ENCODE measurements at regions not wholly inside any gene's neighbourhood (a gene's known extent, or its start where the extent isn't known, plus 50 kb on each side); places are given as distances from the start of the nearest gene placed in this dataset.
"Not testable (repeated sequence)": the region's sequence is repeated elsewhere in the genome, so short reads cannot be mapped to it uniquely, and the experiment has no call there.

DNA sequence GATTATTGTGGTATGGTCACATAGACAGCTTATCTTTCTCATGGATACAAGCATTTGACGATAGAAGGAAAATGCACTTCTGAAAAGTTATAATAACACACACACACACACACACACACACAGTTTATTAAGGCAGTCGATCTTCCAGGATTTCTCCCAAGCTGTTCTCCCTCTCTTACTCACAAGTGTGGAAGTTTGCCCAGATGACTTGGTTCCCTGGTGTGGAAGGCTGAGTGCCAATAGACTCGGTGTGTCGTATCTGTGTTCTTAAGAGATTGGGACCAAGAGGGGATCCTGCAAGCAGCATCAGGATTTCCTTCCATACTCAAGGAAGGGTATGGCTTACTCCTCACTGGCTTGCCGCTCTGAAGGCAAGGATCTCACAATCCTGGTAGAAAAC, 279.6 kb downstream of the HS3ST3B1 start:
- intact Hi-C loops (cut with micrococcal nuclease), result no loop called here

DNA sequence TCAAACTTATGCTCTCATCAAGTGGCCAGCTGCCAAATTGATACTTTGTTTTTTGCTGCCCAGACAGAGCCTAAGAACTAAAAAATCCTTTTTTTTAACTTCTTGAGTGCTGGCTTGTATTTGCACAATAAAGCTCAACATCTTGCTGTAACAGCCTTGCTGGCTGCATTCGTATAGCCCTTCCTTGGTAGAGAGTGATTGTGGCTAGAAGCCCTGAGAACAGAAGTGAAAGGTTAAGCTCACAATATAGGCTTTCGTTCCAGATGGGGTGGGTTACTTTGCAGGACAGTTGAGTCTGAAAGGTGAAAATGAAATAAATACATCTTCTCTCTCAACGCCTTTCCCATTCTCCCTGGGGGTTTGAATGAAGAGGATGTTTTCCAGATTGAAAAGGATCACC, 278.8 kb downstream of the HS3ST3B1 start:
- intact Hi-C loops (cut with micrococcal nuclease), result no loop called here

DNA sequence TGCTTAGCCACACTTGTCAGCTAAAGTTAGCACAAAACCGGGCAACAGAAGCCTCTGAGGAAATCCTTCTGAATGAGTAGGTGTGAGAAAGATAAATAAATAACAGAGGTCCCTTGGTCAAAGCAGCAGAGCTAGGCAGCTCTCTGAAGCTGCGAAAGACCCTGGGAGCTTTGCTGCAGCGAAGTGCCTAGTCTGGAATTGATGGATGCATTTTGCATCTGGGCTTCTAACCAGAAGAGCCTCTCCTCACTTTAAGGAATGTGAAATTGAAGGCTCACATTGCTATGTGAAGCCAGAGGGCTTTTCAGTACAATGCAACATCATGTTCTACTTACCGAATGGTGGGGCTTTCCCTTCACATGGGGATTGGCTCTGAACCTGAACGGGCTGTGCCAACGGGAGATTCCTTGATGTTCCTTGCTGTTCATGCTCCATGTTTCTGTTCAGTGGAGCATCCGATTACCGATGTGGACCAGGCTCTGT, 274.6 kb downstream of the HS3ST3B1 start:
- intact Hi-C loops (cut with micrococcal nuclease), result no loop called here

DNA sequence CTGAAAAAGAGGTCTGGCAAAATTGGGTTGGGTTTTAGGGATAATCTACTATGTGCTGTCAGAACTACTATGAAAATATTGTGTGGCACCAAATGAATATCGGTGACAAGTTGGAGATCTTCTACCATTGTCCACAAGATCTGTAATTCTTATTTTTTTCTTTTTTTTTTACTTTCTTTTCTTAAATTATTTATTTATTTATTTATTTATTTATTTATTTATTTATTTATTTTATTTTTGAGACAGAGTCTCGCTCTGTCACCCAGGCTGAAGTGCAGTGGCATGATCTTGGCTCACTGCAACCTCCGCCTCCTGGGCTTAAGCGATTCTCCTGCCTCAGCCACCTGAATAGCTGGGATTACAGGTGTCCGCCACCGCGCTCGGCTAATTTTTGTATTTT, 259.4 kb downstream of the HS3ST3B1 start:
- intact Hi-C loops (cut with micrococcal nuclease), result not testable (repeated sequence)

DNA sequence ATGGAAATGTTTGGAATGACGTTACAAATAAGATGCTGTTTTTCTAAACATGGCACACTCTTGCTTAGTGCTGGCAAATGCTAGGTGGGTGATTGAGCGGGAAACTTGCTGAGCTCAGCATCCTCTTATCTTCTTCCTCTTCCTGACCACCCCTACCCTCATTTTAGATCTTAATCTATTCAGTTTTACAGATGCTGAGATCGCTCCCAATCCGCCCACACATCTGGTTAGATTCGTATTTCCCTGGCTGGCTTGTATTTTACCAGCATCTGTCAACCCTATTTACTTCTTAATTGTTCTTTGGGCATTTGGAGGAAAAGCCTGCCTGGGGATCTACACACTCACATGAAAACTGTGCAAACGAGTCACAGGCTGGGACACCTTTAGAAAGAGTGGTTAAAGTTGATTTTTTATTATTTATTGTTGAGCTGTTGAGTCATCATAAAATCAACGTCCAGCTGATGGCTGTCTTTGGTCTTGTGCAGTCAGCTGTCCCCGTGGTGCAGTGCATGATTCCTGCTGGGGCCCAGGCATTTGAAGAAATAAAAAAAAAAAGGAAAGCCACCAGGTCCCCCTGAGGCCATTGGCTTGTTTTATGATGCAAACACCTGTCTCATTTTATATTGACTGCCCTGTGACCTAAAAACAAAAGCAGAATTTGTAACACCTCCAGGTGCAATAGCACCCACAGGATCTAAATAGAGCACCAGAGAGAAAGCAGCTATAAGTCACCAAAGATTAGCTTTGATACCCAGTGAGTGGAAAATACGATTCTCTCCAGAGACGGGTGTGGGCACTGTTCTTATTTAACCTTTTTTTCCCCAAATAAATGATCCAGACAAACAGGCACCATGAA, 258.6 kb downstream of the HS3ST3B1 start:
- intact Hi-C loops (cut with micrococcal nuclease), result no loop called here

DNA sequence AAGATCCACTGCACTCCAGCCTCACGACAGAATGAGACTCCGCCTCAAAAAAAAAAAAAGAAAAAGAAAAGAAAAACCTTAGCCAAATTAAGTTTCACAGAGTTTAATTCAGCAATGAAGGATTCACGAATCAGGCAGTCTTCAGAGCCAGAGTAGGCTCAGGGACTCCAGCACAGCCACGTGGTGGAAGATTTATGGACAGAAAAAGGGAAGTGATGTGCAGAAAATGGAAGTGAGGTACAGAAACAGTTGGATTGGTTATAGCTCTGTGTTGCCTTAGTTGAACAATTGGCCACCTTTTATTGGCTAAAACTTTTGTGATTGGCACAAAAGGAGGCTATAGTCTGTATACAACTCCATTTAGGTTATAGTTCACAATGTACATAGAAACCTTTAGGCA, 256.6 kb downstream of the HS3ST3B1 start:
- intact Hi-C loops (cut with micrococcal nuclease), result no loop called here

DNA sequence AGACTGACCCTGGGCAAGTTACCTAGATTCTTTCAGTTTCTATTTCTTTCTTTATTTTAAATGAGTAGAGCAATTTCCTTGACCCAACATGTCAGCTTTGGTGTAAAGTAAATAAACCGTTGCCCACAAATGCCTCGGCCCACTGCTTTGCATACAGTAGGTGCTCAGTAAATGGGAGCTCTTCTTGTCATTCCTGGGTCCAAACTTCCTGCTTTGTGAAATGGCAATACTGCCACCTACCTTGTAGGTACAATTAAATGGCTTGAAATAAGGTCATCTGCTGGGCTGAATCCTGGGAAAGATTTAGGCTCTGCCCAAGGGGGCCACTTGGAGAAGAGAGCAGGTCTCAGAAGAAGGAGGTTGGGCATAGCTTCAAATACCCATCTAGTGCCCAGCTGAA, 253.0 kb downstream of the HS3ST3B1 start:
- intact Hi-C loops (cut with micrococcal nuclease), result loop anchor here (2.0 kb wide), 1 partner anchor 957 kb away; no protein-coding TSS in a partner anchor

DNA sequence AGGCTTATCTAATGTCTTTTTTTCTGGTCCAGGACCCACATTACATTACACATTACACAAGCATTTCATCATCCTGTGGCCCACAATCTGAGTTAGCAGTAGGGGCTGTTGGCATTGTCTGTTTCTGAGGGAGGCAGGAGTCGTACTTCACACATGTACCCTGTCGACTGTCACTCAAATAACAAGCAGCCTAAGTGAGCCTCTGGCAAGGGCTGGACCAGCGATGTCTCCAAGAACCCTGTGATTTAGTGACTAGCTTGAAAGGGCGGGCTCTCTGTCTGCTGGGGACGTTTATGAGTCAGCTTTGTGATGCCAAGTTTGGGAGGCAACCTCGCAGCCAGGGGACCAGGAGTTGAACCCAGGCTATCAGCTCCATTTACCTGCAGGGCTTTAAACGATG, 251.4 kb downstream of the HS3ST3B1 start:
- intact Hi-C loops (cut with micrococcal nuclease), result no loop called here

DNA sequence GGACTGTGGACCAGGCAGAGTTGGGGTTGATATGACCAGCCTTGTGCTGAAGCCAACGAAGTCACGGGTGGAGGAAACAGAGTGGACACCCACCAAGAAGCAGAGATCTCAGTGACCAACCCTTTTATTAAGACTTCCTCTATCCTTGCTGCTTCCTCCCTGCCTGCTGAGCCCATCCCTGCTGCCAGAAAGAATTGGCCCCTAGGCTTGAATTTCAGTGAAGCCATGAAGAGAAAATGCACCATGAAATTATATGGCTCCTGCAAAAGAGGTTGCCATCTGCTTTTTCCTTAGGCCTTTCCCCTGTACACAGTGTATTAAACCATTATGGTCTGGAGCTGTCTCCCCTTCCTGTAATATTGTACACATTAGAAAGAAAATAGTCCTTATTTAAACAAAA, 246.7 kb downstream of the HS3ST3B1 start:
- intact Hi-C loops (cut with micrococcal nuclease), result no loop called here

DNA sequence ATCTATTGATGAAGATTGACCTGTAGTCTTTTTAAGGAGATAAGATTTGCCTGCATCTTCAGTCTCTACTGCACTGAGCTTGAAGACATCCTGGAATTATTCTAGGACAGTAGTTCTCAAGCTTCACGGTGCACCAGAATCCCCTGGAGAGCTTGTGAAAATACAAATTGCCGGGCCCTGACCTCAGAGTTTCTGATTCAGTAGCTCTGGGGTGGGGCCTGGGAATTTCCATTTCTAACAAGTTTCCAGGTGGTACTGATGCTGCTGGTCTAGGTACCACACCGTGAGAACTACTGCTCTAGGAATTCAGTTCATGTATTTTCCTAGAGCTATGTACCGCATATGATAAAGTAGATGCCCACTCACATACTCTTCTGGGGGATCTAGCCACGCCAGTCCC, 246.1 kb downstream of the HS3ST3B1 start:
- intact Hi-C loops (cut with micrococcal nuclease), result no loop called here

DNA sequence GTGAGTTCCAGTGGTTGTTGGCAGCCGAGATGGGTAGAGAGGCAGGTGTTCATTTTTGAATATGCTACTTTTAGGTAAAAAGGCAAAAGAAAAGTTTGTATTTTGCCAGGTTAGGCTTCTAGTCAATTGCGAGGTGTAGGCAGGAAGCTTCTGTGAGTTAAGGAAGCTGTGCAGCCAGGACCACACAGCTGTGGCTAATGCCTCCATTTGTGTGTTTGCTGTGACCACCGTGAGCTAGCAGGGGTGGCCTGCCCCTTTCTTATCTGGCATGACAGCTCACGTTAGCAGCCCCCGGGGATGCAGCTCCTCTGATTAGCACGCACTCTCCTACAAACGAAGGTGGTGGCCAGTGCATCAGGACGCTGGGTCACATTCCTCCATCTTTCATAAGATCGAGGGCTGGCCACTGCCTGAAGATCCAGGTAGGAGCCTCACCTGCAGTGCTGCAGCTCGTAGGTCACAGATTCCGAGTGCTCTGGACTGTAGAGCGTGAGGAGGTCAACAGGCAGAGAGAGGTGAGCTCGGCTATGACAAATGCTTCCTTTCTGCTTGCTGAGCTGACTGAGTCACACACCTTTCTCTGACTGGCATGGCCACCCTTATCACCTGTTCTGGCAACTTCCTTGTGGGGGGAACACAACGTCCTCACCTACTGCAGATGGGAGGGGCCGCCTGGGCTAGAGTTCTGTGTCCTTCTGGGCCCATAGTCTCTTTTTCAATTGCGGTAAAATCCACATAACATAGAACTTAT, 244.4 kb downstream of the HS3ST3B1 start:
- intact Hi-C loops (cut with micrococcal nuclease), result no loop called here

DNA sequence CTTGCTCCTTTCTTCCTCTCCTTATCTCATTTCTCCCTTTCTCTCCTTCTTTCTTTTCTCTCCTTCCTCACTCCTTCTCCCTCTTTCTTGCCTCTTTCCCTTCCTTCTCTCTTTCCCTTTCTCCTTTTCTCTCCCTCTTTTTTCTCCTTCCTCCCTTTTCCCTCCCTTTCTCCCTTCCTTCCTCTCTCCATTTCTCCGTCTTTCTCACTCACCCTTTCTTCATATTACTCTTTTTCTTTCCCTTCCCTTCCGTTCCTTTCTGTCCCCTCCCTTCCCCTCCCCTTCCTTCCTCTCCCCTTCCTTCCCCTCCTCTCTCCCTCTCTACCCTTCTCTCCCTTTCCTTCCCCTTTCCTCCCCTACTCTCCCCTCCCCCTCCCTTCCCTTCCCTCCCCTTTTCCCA, 240.8 kb downstream of the HS3ST3B1 start:
- intact Hi-C loops (cut with micrococcal nuclease), result no loop called here

DNA sequence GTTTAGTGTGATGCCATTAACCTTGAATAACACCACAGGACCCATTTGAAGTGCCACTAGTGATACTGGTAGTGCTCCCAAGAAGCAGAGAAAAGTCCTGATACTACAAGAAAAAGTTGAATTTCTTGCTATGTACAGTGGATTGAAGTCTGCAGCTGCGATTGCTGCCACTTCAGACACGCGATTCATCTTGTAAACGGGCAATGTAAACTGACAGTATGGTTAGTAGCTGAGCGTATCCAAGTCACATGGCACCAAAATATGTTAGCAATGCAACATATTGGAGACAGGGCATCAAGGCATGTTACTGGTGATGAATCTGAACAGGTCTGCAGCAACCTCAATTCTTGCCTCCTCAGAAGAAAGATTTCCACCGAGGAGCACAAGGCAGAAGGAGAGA, 238.9 kb downstream of the HS3ST3B1 start:
- intact Hi-C loops (cut with micrococcal nuclease), result no loop called here

DNA sequence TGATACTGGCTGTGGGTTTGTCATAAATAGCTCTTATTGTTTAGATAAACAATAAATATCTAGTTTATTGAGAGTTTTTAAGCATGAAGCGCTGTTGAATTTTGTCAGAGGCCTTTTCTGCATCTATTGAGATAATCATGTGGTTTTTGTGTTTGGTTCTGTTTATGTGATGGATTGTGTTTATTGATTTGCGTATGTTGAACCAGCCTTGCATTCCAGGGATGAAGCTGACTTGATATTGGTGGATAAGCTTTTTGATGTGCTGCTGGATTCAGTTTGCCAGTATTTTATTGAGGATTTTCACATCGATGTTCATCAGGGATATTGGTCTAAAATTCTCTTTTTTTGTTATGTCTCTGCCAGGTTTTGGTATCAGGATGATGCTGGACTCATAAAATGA, 231.4 kb downstream of the HS3ST3B1 start:
- intact Hi-C loops (cut with micrococcal nuclease), result not testable (repeated sequence)

DNA sequence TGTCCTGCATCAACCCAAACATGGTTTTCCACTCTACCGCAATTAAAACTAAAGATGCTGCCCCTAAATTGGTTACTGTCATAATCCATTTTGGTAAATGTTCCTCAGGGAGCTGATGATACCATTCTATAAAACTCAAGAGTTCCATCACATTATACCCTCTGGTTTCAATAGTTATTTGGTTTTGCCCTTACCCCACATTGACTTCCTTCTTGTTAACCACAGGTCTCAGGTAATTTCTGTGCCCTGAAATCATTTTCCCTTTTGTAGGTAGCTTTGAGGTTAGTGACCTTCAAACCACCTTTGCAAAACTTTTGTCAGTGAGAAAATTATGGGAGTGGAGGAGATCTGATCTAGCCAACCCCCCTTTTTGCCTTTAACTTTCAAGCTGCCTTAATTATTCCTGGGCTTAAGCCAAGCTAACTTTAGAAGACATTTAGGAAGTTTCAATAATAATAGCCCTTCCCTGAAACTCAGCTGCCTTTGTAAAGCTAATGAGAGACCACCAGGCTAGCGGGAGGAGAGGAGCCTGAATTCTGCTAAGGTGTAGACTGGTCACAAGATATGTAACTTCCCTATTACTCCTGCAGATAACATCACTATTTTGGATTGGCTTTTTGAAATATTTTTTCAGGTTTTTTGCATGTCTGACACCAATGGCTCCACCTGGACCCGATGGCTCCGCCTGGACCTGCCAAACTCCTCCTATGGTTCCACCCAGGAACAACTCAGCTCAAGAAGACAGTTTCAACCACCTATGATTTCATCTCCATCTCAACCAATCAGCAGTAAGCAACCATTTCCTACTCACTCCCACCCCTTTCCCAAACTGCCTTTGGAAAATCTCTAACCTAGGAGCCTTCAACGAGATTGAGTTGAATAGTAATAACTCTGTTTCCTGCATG, 224.9 kb downstream of the HS3ST3B1 start:
- intact Hi-C loops (cut with micrococcal nuclease), result no loop called here

DNA sequence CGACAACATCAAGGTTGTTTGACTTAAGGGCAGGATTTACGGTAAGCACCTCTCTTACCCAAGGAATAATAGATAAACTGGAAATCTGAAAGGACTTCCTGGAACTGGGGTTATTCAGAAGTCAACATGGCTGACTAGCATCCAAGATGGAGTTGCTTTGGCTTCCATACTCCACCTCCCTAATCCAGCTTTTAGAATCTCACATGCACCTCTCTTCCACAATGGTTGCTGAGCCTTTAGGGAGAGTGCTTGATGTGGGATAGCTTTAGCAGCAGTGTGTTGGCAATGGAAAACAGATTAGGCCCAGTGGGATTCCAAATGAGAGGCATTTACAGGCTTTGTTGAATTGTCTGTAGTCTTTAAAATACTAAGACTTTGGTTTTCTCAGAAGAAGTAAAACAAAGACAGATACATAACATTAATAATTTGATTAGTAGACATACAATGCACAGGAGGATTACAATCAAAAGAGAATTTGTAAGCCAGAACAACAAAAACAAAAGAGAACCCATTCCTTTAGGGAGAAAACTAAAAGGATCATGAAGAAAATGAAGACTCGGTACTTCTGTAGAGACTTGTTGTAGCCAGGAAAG, 222.0 kb downstream of the HS3ST3B1 start:
- intact Hi-C loops (cut with micrococcal nuclease), result no loop called here

DNA sequence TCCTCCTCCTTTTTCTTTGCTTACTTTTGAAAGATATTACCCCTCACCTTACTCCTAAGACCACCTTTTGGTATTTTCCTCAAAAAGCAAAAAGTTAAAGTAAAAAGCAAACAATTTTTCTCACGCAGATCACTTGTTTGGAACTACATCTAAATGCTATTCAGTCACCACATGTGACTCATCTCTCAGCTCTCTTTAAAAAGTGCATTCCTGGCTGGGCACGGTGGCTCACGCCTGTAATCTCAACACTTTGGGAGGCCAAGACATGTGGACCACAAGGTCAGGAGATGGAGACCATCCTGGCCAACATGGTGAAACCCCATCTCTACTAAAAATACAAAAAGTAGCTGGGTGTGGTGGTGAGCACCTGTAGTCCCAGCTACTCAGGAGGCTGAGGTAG, 218.0 kb downstream of the HS3ST3B1 start:
- intact Hi-C loops (cut with micrococcal nuclease), result not testable (repeated sequence)

DNA sequence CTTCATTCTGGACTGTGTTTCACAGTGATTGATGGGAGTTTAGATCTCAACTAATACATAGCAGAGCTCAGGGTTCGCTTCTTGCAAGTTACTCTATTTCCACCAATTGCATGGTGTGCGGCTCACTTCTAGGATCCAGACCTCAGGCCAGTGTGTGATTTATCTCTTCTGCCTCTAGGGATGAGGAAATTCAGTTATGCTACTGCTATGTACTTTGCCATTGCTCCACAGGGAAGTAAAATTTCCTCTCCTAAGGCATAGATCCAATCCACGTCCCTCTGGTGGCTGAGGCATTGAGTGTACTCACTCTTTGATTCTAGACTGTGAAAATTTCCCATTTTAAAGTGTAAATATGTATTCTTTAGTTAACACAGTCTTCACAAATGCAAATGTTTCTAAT, 214.1 kb downstream of the HS3ST3B1 start:
- intact Hi-C loops (cut with micrococcal nuclease), result no loop called here

DNA sequence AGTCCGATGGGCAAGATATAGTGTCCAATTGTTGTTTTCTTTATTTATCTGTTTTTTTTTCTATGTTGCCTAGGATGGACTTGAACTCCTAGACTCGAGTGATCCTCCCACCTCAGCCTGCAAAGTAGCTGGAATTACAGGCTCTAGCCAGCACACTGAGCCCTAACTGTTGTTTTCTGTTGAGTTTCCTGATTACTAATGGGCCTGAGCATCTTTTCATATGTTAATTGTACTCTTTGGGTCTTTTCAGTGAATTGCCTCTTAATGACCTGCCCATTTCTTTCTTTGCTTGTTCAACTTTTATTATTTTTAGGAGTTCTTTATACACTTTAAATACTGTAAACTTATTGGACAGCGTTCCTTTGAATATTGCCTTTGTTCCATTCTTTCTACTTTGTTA, 213.0 kb downstream of the HS3ST3B1 start:
- intact Hi-C loops (cut with micrococcal nuclease), result no loop called here

DNA sequence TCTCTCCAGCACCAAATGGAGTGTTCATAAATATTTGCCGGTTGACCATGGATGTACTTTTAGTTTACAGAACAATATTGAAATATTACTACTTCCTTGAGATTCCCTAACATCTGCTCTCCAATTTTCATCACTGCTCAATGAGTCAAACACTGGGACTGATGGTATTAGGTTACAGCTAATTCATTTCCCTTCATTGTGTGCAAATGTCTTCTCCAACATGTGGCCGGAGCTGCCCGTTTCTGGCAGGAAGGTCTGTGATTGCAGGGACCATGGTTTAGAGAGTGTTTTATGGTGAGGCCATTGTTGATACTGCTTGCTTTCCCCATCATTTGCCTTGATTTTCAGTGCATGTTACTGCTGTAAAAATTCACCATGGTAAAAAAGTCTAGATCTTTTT, 209.3 kb downstream of the HS3ST3B1 start:
- intact Hi-C loops (cut with micrococcal nuclease), result no loop called here

DNA sequence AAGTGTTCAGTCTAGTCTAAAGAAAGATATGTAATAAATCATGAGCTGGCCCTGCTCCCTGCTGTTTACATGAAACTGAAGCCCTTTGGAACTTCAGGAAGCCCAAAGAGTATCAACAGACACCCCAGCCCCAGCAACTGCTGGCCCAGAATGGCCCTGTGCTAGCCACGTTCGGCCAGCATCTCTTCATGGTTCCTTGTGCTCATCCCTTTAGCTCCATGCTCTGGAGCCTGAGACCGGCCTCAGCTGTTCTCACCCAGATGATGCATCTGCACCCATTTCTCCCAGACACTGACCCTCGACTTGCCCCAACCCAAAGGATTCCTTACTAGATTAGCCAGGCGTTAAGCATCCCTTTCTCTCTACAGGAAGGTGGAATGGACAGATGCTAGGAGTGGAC, 207.3 kb downstream of the HS3ST3B1 start:
- intact Hi-C loops (cut with micrococcal nuclease), result no loop called here

Data from T-helper 1 cell treated with Interleukin-12 subunit alpha and Interleukin-12 subunit beta and Interleukin-4 antibody, amounts not matched to agents 30 ng/mL and 1 ng/mL, for 36 hours (primary cell).